ENCODE measurements at regions not wholly inside any gene's neighbourhood (a gene's known extent, or its start where the extent isn't known, plus 50 kb on each side); places are given as distances from the start of the nearest gene placed in this dataset.

GRCh38 chr1:34396042-34396441 lies 219.3 kb downstream of the C1orf94 start:
- TF ChIP-seq CTCF (IDR thresholded peaks at IDR 0.05; ENCODE audit: low read depth, low read length) (no peak), EZH2phosphoT487 (IDR thresholded peaks at IDR 0.05; ENCODE audit: low read depth) (no peak)

Measured in OCI-LY3 (cell line).